GM18511 (cell line): ENCODE measurements at regions not wholly inside any gene's neighbourhood (a gene's known extent, or its start where the extent isn't known, plus 50 kb on each side); places are given as distances from the start of the nearest gene placed in this dataset.
"Not testable (repeated sequence)": the region's sequence is repeated elsewhere in the genome, so short reads cannot be mapped to it uniquely, and the experiment has no call there.

Experiments used
- ATAC-seq: cut with Tn5 transposase; IDR thresholded peaks from one replicate; pipeline ENCODE4 v1.9.1; 2021; ENCODE audit warnings: mild to moderate bottlenecking, moderate library complexity; ENCODE audit not compliant: unreplicated experiment

DNA sequence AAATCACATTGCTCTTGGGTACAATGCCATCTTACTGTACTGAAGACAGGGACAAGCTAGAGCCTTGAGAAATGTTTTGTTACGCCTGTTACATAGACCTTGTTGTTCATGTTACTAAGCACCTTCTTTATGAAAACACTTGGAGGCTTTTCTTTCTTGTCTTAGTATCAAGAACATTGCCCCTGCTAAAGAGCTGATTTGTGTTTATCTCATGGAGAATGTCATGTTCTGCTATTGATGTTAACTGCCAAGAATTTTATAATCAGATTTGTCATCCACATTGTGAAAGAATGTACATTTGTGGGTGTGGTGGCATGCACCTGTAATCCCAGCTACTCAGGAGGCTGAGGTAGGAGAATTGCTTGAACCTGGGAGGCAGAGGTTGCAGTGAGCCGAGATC, 431.3 kb upstream of the MDFIC2 start:
- no peak for ATAC-seq

DNA sequence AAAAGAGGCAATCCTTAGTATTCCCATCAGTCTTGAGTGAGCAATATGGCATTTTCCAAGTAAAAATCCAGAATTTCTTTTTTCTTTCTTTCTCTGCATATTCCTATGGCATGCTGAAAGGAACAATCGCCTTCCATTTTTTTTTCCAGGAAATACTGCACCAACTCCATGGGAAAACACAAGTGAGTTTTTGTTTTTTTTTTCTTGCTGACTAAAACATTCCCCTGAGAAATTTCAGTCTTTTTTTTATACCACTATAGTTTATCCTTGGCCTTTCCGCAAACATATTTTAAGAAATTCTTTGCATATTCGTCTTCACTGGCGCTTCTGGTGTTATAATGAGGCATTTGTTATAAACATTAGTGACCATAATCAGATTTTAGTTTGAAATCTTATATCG, 429.6 kb upstream of the MDFIC2 start:
- no peak for ATAC-seq

GRCh38 chr3:70740872-70741271, 428.4 kb upstream of the MDFIC2 start:
- ATAC-seq, result no peak

DNA sequence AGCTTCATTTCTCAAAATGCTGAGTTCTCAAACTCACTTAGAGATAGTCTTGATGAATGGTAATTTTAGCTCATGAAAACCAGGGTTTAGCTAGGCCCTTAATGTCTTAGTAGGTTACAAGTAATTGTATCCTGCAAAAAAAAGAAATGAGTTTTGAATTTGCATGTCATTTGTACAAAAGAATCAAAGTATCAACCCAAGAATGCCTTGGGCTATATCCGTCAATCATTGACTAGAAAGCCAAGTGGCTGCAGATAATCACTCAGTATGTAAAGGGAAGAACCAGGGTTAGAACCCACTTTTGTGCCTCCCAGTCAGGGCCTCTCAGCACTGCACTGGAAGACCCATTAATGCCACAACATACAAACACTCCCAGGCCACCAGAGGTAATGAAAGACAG, 427.6 kb upstream of the MDFIC2 start:
- ATAC-seq, result no peak

- no peak for ATAC-seq
Measured at GRCh38 chr3:70738291-70738681, 425.8 kb upstream of the MDFIC2 start.

DNA sequence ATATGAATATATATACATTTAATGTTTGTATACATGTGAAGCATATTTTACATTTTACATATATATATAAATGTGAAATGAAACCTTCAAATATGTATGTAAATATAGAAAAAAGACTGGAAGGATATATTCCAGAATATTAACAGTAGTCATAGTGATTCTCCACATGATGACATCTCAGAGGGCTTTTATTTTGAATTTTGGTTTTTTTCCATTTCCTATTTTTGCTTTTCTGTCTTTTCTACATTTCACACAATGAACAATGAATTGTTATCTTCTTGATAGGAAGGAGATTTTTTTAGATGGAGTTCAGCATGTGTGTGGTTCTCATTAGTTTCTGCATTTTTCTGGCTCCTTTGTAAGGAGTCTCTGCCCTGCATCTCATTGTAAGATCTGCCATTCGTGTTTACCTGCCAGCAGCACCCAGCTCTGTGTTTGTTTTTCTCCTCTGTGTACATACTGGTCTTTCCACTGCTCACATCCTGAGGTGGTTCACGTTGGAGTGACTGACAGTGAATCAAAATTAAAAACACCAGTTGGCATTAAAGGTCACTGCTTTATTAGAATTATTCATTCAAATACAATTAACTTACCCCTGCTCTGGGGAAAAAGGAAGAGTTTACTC, 425.3 kb upstream of the MDFIC2 start:
- no peak for ATAC-seq

DNA sequence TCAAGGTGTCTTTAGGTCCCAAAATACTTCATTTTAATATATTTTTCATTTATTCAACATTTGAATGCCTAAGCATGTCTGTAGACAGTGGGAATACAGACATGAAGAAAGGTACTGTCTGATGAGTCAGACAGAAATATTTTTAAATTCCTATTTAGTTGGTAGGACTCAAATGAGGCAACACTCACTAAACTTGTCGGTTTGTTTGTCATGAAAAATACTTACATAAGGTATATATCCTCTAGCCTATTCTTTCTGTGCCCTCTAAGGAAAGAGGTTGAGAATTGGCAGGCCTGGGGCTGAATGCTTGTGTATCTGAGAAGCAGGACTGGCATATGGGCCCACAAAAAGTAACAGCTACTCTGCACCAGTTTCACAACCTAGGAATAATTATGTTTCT, 423.6 kb upstream of the MDFIC2 start:
- no peak for ATAC-seq

DNA sequence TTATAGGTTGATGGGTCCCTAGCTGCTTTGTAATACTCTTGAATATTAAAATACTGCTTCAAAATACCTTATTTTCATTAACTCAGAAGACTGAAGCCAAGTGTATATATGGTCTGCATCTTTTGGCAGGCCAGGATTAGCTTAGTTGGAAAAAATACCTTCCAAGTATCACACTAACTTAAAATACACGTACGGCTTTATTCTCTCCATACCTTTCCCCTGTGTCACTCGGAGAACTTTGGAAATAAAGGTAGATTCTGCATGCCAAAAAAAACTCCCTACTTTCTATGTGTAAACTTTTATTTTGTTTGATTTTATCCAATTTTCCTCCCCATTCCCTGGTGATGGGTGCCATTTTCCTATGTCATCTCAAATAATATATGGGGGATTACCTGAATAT, 422.3 kb upstream of the MDFIC2 start:
- no peak for ATAC-seq

GRCh38 chr3:70731046-70731445, 418.6 kb upstream of the MDFIC2 start:
- ATAC-seq, result no peak

DNA sequence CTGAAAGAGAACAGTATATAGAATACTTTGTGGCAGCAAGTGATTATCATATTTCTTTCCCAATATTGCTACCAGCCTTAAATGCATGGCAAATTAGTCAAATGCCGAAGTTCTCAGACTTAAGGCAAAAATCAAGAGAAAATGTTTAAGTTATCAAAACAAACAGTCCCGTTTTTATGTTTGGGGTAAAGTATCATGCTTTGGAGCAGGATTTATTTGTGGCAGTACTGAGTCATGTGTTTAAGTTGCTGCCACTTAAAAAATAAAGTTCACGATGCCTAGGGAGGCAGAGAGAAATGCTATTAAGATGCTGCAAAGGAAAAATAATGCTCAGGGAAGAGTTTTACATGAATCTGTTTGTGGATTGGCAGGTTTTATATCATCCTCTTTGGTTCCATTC, 417.4 kb upstream of the MDFIC2 start:
- ATAC-seq, result no peak

- ATAC-seq, result no peak
Measured at GRCh38 chr3:70728311-70728710, 415.9 kb upstream of the MDFIC2 start.

DNA sequence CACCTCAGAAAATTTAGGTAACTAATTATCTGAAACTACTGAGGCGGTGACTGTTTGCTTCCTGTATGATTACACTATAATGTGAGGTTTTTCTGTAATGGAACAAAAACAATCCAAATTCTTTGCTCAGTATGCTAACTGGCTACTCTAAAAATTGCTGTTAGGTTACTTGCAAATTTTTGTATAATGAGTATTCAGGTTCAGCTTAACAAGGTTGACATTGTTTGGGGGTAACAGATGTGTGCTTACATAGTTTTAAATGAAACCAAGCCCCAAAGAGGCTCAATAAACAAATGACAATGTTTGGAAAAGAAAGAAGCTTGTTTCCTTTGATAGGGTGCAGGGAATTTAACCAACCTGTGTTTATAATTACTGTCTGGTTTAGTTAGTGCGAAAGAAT, 414.5 kb upstream of the MDFIC2 start:
- no peak for ATAC-seq

GRCh38 chr3:70726096-70726938, 413.9 kb upstream of the MDFIC2 start:
- no peak for ATAC-seq

DNA sequence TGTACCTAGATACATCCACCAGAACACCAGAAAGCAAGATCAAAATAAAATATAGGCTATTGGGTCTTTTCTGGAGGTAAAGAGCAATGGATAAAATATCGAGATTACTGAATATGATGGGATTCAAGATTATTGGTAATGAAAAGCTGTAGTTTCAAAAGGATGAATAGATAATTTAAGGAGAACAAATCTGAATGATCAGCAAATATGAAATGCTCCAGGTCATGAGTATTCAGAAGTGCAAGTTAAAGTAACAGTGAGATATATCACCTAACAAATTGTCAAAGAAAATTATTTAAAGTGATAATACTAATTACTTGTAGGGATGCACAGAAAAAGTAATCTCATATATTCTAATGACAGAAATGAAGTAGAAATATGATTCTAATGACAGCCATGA, 409.6 kb upstream of the MDFIC2 start:
- ATAC-seq, result no peak

GRCh38 chr3:70716832-70717231, 404.4 kb upstream of the MDFIC2 start:
- no peak for ATAC-seq

- ATAC-seq, result no peak
Measured at GRCh38 chr3:70712449-70713082, 400.1 kb upstream of the MDFIC2 start.

GRCh38 chr3:70703305-70704102, 391.1 kb upstream of the MDFIC2 start:
- ATAC-seq, result no peak

DNA sequence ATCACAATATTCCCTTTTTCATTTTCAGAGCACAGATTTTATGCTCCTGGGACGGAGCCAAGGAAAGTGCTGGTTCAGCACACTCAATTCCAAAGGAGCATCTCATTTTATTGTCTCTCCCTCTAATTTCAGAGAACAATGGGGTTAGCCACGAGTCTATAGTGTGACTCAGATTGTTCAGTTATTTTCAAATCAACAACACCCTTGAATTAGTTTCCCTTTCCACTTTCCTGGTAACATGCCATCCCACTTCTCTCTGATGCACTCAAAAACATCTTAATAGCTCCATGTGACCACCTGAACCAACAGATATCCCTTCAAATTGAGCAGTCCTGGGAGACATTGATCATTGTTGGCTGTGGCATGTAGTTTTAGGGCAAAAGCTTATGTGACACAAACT, 389.7 kb upstream of the MDFIC2 start:
- ATAC-seq, result no peak

GRCh38 chr3:70684701-70685100, 372.3 kb upstream of the MDFIC2 start:
- ATAC-seq, result no peak

GRCh38 chr3:70675810-70676209, 363.4 kb upstream of the MDFIC2 start:
- not testable (repeated sequence) for ATAC-seq
